Muscle layer of duodenum (tissue), 2 donors: ENCODE measurements at regions not wholly inside any gene's neighbourhood (a gene's known extent, or its start where the extent isn't known, plus 50 kb on each side); places are given as distances from the start of the nearest gene placed in this dataset.

Experiments
- H3K27ac ChIP-seq: one replicate; pipeline ENCODE4 v1.7.0; 2013; ENCODE audit warnings: mild to moderate bottlenecking, low read length
- H3K27me3 ChIP-seq: one replicate; pipeline ENCODE4 v1.7.0; 2013; ENCODE audit warnings: low read depth, mild to moderate bottlenecking, control low read depth, low read length
- H3K36me3 ChIP-seq, 2 donors: one replicate each; pipeline ENCODE4 v1.7.0; 2013; ENCODE audit warnings: low read length in 2 of 2, control low read depth in 1 of 2, mild to moderate bottlenecking in 1 of 2; ENCODE audit not compliant: insufficient read depth in 2 of 2, control insufficient read depth in 1 of 2
- H3K4me1 ChIP-seq, 2 donors: one replicate each; pipeline ENCODE4 v1.7.0; 2013; ENCODE audit warnings: low read length in 2 of 2, mild to moderate bottlenecking in 2 of 2, control low read depth in 1 of 2, moderate library complexity in 1 of 2; ENCODE audit not compliant: insufficient read depth in 2 of 2, control insufficient read depth in 1 of 2
- H3K4me3 ChIP-seq, 2 donors: one replicate each; pipeline ENCODE4 v1.7.0; 2013; ENCODE audit warnings: low read length in 2 of 2, low read depth in 1 of 2, mild to moderate bottlenecking in 1 of 2
- H3K9me3 ChIP-seq, 2 donors: one replicate each; pipeline ENCODE4 v1.7.0; 2013; ENCODE audit warnings: low read length in 2 of 2, control low read depth in 1 of 2, mild to moderate bottlenecking in 1 of 2; ENCODE audit not compliant: control insufficient read depth in 1 of 2
- donor health status: healthy.

DNA sequence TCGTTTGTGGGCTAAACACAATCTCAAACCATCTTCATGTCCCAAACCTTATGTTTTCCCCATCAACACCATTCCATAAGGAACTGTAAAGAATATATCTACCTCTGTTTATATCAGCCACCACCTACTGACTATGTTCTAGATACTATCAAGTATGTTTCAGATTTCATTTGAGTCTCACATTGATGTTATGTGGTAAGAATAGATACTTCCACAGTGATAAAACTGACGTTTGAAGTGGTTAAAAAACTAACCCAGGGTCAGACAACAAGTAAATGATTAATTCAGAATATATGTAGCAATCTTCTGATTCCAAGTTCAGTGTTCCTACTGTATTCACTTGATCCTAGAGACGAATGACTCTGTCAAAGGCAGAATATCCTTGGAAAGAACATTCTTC is 156.8 kb upstream of the RASGEF1B start:
- no peak overlapping the region for H3K27ac ChIP-seq
- no peaks in the 10 kb centered on the region for H3K9me3 ChIP-seq
- peaks cover 0 to 9% of the 10 kb centered on the region in 2 donors for H3K4me1 ChIP-seq
- H3K36me3 ChIP-seq: no peaks in the 10 kb centered on the region
- H3K4me3 ChIP-seq: no peak overlapping the region
- no peaks in the 10 kb centered on the region for H3K27me3 ChIP-seq

DNA sequence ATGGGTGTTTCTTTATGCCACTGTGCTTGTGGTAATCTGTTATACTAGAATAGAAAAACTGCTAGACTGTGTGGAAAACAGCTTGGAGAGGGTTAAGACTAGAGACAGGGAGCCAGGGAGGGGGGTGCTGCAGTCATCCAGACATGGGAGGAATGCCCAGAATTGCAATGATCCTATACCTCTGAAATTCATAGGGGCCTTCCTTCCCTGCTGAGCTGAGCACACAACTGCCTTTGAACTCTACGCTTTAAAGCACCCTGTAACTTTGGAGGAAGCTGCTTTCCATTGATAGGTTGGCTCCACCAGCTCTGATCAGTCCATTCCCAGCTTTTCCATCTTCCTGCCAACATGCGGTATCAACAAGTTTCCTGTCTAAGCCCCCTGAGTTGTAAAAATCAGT is 155.9 kb upstream of the RASGEF1B start:
- no peak overlapping the region for H3K4me3 ChIP-seq
- no peaks in the 10 kb centered on the region for H3K27me3 ChIP-seq
- H3K9me3 ChIP-seq: no peaks in the 10 kb centered on the region
- H3K27ac ChIP-seq: no peak overlapping the region
- H3K36me3 ChIP-seq: no peaks in the 10 kb centered on the region
- peaks cover 0 to 9% of the 10 kb centered on the region in 2 donors for H3K4me1 ChIP-seq

DNA sequence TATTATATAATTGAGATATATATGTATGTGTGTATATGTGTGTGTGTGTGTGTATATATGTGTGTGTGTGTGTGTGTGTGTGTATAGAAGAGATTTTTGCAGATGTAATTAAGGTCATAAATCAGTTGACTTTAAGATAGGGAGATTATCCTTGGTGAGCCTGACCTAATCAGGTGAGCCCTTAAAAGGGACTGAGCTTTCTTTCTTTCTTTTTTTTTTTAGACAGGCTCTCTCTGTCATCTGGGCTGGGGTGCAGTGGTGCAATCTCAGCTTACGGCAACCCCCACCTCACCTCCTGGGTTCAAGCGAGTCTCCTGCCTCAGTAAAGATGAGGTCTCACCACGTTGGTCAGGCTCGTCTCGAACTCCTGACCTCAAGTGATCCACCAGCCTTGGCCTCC is 155.1 kb upstream of the RASGEF1B start:
- no peak overlapping the region for H3K27ac ChIP-seq
- peaks cover 0 to 2% of the 10 kb centered on the region in 2 donors for H3K4me1 ChIP-seq
- H3K27me3 ChIP-seq: no peaks in the 10 kb centered on the region
- H3K9me3 ChIP-seq: no peaks in the 10 kb centered on the region
- no peaks in the 10 kb centered on the region for H3K36me3 ChIP-seq
- no peak overlapping the region for H3K4me3 ChIP-seq

DNA sequence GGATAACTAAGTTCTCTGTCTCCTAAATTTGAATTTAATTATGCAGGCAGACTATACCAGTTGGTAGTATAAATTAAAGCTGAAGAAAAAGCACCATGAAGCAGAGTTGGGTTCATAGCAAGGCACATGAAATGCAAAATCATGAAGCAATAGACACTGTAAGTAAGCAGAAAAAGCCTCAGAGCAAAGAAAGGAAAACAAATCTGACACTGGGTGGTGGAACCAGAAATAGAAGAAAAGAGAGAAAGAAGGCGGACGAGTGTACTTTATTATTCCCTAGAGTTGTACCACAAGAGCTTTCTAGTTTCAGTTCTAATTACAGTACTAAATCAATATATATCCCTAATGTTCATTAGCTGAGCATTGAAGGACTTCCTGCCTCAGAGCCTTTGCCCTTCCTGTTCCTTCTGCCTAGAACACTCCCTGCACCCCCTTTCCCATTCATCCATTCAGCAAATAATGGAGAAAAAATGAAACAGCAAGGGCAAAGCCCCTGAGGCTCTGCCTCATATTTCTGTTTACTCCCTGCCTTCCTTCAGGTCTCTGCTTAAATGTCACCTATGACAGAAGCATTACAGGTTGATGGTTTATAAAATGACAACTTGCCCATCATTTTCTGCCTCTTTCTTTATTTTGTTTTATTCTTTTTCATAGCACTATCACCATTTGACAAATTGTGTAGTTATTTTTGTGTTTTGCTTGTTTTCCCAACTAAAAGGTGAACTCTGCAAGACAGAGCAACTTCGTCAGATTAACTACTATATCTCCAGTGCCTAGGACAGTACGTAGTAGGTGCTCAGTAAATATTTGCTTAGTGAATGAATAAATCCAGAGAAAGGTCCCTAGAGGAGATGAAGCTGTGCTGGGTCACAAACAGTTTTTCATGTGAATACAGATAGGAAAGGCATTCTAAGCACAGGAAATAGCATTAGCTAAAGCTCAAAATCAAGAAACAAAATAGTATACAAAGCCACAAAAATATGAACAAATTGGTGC is 154.0 kb upstream of the RASGEF1B start:
- H3K36me3 ChIP-seq: no peaks in the 10 kb centered on the region
- no peak overlapping the region for H3K4me3 ChIP-seq
- H3K4me1 ChIP-seq: no peaks in the 10 kb centered on the region
- no peaks in the 10 kb centered on the region for H3K27me3 ChIP-seq
- no peak overlapping the region for H3K27ac ChIP-seq
- H3K9me3 ChIP-seq: no peaks in the 10 kb centered on the region

DNA sequence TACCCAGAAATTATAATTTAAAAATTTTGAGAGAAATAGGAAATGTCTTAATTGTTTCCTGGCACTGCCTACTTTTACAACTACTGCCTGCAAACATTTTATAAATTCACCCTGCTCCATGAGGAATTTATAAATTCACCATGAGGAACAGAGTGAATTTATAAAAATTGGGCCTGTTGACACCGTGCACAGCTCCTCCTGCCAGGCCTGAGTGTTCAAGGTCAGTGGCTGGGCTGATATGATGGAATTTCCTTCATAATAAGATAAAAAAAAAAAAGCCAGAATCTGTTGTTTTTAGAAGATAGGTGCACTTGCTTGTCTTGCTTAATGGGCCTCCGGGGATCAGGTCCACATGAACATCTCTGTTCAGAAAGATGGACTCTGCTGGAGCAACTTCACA is 151.7 kb upstream of the RASGEF1B start:
- Histone ChIP-seq H3K9me3 (no peaks in the 10 kb centered on the region), H3K4me3 (no peak overlapping the region), H3K27me3 (no peaks in the 10 kb centered on the region), H3K36me3 (no peaks in the 10 kb centered on the region), H3K27ac (no peak overlapping the region), H3K4me1 (no peaks in the 10 kb centered on the region)

DNA sequence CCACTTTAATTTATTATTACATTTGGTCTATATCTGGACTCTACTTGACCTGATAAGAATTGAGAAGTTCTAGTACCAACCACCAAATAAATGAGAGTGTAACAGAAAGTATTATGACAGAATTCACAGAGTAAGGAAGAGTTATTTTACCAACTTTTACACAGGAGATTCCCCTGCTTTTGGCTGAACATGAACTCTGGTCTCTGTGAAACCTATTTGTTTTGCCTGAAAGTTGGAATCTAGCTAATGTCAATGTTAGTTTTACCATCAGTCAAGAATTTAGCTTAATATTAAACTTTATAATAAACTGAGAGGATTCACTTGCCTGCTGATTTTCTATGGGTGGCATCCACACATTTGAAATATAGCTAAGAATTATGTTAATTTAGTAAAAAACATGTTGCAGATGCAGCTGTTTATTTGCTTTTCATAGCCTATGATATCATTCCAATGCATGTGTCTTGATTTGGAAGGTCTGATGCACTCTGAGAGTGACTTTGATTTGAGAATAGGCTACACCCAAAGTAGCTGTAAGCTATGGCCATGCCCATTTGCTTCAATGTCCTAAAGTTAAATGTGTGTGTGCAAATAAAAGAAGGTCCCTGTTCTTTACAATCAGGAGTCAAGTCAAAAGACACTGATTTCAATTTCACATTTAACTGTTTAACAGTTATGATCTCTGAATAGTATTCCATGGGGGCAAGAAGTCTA is 150.9 kb upstream of the RASGEF1B start:
- H3K4me3 ChIP-seq: no peak overlapping the region
- no peaks in the 10 kb centered on the region for H3K36me3 ChIP-seq
- no peaks in the 10 kb centered on the region for H3K4me1 ChIP-seq
- no peak overlapping the region for H3K27ac ChIP-seq
- no peaks in the 10 kb centered on the region for H3K9me3 ChIP-seq
- no peaks in the 10 kb centered on the region for H3K27me3 ChIP-seq

DNA sequence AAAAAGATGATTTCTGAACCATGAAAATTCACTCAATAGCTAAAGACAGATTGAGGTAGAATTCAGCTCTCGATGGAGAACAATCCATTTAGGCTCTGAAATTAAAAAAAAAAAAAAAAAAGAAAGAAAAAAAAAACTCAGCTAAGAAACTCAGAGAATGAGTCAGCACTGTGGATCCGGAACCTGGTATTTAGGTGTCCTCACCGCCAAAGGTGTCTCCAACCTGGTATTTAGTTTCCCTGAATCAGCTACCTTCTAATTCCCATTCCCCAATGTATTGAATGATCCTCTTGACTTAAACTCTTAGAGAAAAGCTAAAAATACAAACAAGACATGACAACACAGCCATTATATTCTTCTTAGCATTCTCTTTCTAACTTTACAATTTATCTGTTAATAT is 150.3 kb upstream of the RASGEF1B start:
- H3K27ac ChIP-seq: no peak overlapping the region
- no peak overlapping the region for H3K4me3 ChIP-seq
- no peaks in the 10 kb centered on the region for H3K27me3 ChIP-seq
- H3K36me3 ChIP-seq: no peaks in the 10 kb centered on the region
- H3K9me3 ChIP-seq: no peaks in the 10 kb centered on the region
- H3K4me1 ChIP-seq: no peaks in the 10 kb centered on the region

DNA sequence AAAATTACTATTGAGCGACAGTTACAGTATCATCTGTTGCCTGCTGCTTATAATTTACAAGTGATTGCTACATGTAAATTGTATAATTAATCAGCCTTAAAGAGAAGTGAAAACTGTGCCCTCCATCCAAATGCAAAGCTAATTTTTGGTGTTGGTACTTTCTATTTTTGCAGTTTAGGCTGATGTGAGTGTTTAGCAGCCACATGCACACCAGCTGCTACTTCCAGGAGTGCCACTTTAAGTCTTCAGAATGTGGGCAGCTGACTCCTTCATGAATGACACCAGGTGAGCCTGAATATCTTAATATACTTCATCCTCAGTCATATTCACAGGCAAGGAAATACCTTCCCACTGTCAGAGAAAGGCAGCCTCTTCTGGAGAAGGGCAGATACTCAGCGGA is 149.8 kb upstream of the RASGEF1B start:
- Histone ChIP-seq H3K4me1 (no peaks in the 10 kb centered on the region), H3K27ac (no peak overlapping the region), H3K4me3 (no peak overlapping the region), H3K27me3 (no peaks in the 10 kb centered on the region), H3K9me3 (no peaks in the 10 kb centered on the region), H3K36me3 (no peaks in the 10 kb centered on the region)

DNA sequence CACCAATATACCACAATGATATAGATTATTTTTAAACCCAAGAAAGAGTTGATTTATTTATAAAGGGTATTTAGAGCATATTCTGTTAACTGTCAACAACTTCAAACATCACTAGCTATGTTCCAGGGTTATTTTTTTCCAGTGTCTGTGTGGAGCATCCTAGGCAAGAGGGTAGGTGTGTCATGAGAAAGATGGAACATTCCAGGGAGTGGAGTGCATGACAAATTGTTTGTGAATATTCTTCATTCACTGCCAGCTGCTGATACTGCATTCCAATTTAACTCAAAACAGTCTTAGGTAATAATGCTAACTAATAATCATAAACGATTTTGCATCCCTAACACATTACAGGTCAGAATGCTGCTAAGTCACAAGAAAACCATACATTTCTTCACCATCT is 148.7 kb upstream of the RASGEF1B start:
- Histone ChIP-seq H3K9me3 (no peaks in the 10 kb centered on the region), H3K27ac (no peak overlapping the region), H3K36me3 (no peaks in the 10 kb centered on the region), H3K4me3 (no peak overlapping the region), H3K4me1 (no peaks in the 10 kb centered on the region), H3K27me3 (no peaks in the 10 kb centered on the region)

DNA sequence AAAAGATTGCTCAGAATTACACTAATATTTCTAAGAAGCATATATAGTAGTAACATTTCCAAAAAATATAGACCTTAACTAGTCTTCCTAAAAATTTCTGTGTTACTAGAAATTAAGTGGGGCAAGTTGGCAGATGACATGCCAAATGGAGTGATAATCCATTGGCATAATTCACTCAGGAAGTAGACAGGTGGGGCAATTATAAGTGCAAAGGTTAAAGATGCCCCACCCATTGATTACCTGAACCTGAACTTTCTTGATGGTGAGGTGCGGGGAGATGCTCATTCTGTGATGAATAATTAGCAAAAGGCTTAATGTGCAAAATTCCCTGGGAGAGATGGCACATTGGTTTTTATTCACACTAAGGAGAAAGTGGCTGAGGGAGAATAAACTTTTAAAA is 145.8 kb upstream of the RASGEF1B start:
- Histone ChIP-seq H3K27me3 (no peaks in the 10 kb centered on the region), H3K4me1 (no peaks in the 10 kb centered on the region), H3K27ac (no peak overlapping the region), H3K4me3 (no peak overlapping the region), H3K36me3 (no peaks in the 10 kb centered on the region), H3K9me3 (no peaks in the 10 kb centered on the region)

DNA sequence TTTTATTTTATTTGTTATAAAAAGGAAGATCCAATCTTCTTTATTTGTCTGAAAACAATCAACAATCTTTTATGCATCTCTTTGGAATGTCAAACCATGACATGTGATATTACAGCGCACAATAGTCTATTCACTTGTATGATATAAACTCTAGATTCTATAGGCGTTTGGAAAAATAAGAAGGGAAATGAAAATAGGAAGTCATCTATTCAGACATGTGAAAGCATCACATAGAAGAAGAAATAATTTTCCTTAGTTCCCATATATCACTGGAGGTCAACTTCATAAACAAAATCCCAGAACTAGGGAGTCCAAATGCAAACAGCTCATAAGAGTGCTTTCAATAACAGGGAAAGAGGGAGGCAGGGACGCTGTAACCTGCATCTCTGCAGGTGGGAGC is 139.5 kb upstream of the RASGEF1B start:
- Histone ChIP-seq H3K36me3 (no peaks in the 10 kb centered on the region), H3K4me1 (no peaks in the 10 kb centered on the region), H3K27ac (no peak overlapping the region), H3K9me3 (no peaks in the 10 kb centered on the region), H3K27me3 (no peaks in the 10 kb centered on the region), H3K4me3 (no peak overlapping the region)
